Activated T-helper 17 cell treated with anti-CD3 and anti-CD28 coated beads, Interleukin-2, amount 50 U/mL, for 72 hours (primary cell): ENCODE measurements at regions not wholly inside any gene's neighbourhood (a gene's known extent, or its start where the extent isn't known, plus 50 kb on each side); places are given as distances from the start of the nearest gene placed in this dataset.
"Not testable (repeated sequence)": the region's sequence is repeated elsewhere in the genome, so short reads cannot be mapped to it uniquely, and the experiment has no call there.

Experiments used
- ATAC-seq: fragments of 150-1000 bp; cut with Tn5 transposase; replicated peaks from 2 replicates; pipeline ENCODE4 v1.10.0; 2021; ENCODE audit warnings: mild to moderate bottlenecking, moderate library complexity
- H3K27ac Mint-ChIP-seq: one replicate; pipeline ENCODE4 v1.8.0; 2022; ENCODE audit warnings: mixed read lengths
- H3K27me3 Mint-ChIP-seq: one replicate; pipeline ENCODE4 v1.8.0; 2022; ENCODE audit warnings: mixed read lengths
- H3K36me3 Mint-ChIP-seq: one replicate; pipeline ENCODE4 v1.8.0; 2022; ENCODE audit warnings: low read depth, mild to moderate bottlenecking, mixed read lengths
- H3K4me1 Mint-ChIP-seq: one replicate; pipeline ENCODE4 v1.8.0; 2022; ENCODE audit warnings: mixed read lengths
- H3K4me3 Mint-ChIP-seq: one replicate; pipeline ENCODE4 v1.8.0; 2022; ENCODE audit warnings: mild to moderate bottlenecking, mixed read lengths
- H3K9me3 Mint-ChIP-seq: one replicate; pipeline ENCODE4 v1.8.0; 2022; ENCODE audit warnings: mixed read lengths

GRCh38 chr13:44140146-44140545 is 233.5 kb upstream of the SERP2 start:
- H3K36me3 Mint-ChIP-seq, result no peaks in the 10 kb centered on the region
- H3K4me3 Mint-ChIP-seq, result no peak overlapping the region

GRCh38 chr13:44140888-44141724 is 232.5 kb upstream of the SERP2 start:
- peaks cover 3% of the 10 kb centered on the region for H3K27me3 Mint-ChIP-seq
- no peaks in the 10 kb centered on the region for H3K36me3 Mint-ChIP-seq
- no peak for ATAC-seq
- peak overlapping the region; percentile 95 for H3K27ac Mint-ChIP-seq
- H3K4me1 Mint-ChIP-seq, result peaks cover 4% of the 10 kb centered on the region
- H3K4me3 Mint-ChIP-seq, result peak overlapping the region; percentile 88
- H3K9me3 Mint-ChIP-seq, result no peaks in the 10 kb centered on the region

More at GRCh38 chr13:44140146-44140545, 233.5 kb upstream of the SERP2 start:
- ATAC-seq, result no peak
- Mint-ChIP-seq H3K27me3 (peaks cover 3% of the 10 kb centered on the region), H3K4me1 (peaks cover 4% of the 10 kb centered on the region), H3K27ac (no peak overlapping the region), H3K9me3 (no peaks in the 10 kb centered on the region)

DNA sequence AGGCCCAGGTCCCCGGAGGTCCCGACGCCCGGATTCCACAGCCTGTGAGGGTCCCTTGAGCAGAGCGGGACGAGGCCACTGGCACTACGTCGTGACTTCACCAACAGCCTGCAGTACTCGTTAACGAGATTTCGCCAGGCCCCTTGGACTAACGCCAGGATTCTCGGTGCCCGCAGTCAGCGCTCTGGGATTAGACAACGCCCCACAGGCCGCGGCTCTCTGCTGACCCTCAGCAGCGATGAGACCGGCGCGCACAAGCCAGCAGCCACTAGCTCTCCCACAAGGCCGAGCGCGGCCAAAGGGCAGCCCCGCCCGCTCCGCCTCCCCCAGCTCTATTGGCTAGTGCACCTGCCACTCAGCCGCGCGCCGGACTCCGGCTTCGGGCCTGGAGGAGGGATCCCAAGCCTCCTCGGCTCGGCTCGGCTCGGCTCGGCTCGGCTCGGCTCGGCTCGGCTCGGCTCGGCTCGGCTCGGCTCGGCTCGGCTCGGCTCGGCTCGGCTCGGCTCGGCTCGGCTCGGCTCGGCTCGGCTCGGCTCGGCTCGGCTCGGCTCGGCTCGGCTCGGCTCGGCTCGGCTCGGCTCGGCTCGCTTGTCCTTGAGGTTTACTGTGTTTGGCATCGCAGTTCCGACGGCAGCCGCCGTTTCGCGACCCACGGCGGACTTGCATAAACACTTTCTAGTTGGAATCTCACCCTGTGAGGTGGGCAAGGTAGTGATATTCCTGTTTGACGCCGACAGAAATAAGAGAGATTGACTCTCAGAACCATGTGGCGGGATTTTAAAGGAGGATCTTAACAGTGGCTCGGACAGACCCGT is 231.7 kb upstream of the SERP2 start:
- Mint-ChIP-seq H3K27ac (peak overlapping the region; percentile 95), H3K36me3 (no peaks in the 10 kb centered on the region), H3K4me3 (peak overlapping the region; percentile 88), H3K27me3 (peaks cover 8% of the 10 kb centered on the region), H3K4me1 (peaks cover 4% of the 10 kb centered on the region), H3K9me3 (no peaks in the 10 kb centered on the region)
- ATAC-seq, result peak; percentile 99

GRCh38 chr13:44142540-44142867 is 231.1 kb upstream of the SERP2 start:
- no peak for ATAC-seq
- Mint-ChIP-seq H3K27ac (peak overlapping the region; percentile 95), H3K9me3 (no peaks in the 10 kb centered on the region)

GRCh38 chr13:44142941-44143665 is 230.5 kb upstream of the SERP2 start:
- H3K36me3 Mint-ChIP-seq, result no peaks in the 10 kb centered on the region
- H3K4me1 Mint-ChIP-seq, result peaks cover 4% of the 10 kb centered on the region
- H3K4me3 Mint-ChIP-seq, result peak overlapping the region; percentile 88
- H3K27me3 Mint-ChIP-seq, result peaks cover 8% of the 10 kb centered on the region
- ATAC-seq, result no peak
- H3K27ac Mint-ChIP-seq, result peak overlapping the region; percentile 95
- no peaks in the 10 kb centered on the region for H3K9me3 Mint-ChIP-seq

More at GRCh38 chr13:44142540-44142867, 231.1 kb upstream of the SERP2 start:
- H3K4me3 Mint-ChIP-seq, result peak overlapping the region; percentile 88
- H3K4me1 Mint-ChIP-seq, result peaks cover 4% of the 10 kb centered on the region
- H3K27me3 Mint-ChIP-seq, result peaks cover 8% of the 10 kb centered on the region
- H3K36me3 Mint-ChIP-seq, result no peaks in the 10 kb centered on the region

DNA sequence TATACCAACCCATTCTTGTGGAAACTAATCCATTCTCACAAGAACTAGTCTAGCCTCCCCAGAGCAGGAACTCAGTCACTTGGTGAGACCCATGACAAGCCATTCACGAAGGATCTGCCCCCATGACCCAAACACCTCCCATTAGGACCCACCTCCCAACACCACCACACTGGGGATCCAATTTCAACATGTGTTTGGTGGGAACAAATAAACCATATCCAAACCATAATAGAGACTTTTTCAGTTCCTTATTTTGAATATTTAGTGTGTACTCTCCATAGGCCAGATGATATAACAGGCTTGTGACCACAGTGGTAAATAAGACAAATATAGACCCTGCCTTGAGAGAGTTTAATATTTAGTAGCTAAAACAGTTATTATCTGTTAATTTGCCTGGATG is 227.5 kb upstream of the SERP2 start:
- H3K9me3 Mint-ChIP-seq, result no peaks in the 10 kb centered on the region
- H3K4me3 Mint-ChIP-seq, result no peak overlapping the region
- H3K27me3 Mint-ChIP-seq, result peaks cover 8% of the 10 kb centered on the region
- H3K36me3 Mint-ChIP-seq, result no peaks in the 10 kb centered on the region
- H3K27ac Mint-ChIP-seq, result no peak overlapping the region
- H3K4me1 Mint-ChIP-seq, result peaks cover 4% of the 10 kb centered on the region
- no peak for ATAC-seq

DNA sequence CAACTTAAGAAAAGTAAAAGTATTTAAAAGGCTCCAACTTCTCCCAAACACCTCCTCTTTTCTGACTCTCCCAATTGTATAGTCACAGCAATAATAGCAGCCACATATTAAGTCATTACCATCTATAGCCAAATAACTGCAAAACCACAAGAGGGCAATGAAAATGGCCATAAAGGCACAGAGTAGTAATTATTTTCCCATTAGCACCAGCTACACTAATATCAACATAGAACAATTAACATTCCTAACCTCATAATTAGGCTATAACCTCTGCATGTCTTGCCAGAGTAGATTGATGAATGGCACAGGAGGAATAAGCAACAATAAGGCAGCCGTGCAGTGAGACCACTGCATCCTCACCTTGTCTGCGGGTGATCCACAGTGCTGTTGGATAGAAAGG is 226.4 kb upstream of the SERP2 start:
- H3K4me3 Mint-ChIP-seq, result no peak overlapping the region
- no peaks in the 10 kb centered on the region for H3K36me3 Mint-ChIP-seq
- H3K9me3 Mint-ChIP-seq, result no peaks in the 10 kb centered on the region
- H3K27ac Mint-ChIP-seq, result no peak overlapping the region
- peaks cover 4% of the 10 kb centered on the region for H3K4me1 Mint-ChIP-seq
- H3K27me3 Mint-ChIP-seq, result peaks cover 8% of the 10 kb centered on the region
- no peak for ATAC-seq

GRCh38 chr13:44147648-44148047 is 226.0 kb upstream of the SERP2 start:
- no peak overlapping the region for H3K4me3 Mint-ChIP-seq
- no peaks in the 10 kb centered on the region for H3K9me3 Mint-ChIP-seq
- ATAC-seq, result no peak
- H3K36me3 Mint-ChIP-seq, result no peaks in the 10 kb centered on the region
- peaks cover 4% of the 10 kb centered on the region for H3K4me1 Mint-ChIP-seq
- no peak overlapping the region for H3K27ac Mint-ChIP-seq
- peaks cover 8% of the 10 kb centered on the region for H3K27me3 Mint-ChIP-seq

GRCh38 chr13:44148159-44148914 is 225.3 kb upstream of the SERP2 start:
- H3K36me3 Mint-ChIP-seq, result no peaks in the 10 kb centered on the region
- H3K4me3 Mint-ChIP-seq, result no peak overlapping the region
- peaks cover 6% of the 10 kb centered on the region for H3K27me3 Mint-ChIP-seq
- H3K4me1 Mint-ChIP-seq, result peaks cover 2% of the 10 kb centered on the region
- no peaks in the 10 kb centered on the region for H3K9me3 Mint-ChIP-seq
- ATAC-seq, result no peak
- H3K27ac Mint-ChIP-seq, result no peak overlapping the region

DNA sequence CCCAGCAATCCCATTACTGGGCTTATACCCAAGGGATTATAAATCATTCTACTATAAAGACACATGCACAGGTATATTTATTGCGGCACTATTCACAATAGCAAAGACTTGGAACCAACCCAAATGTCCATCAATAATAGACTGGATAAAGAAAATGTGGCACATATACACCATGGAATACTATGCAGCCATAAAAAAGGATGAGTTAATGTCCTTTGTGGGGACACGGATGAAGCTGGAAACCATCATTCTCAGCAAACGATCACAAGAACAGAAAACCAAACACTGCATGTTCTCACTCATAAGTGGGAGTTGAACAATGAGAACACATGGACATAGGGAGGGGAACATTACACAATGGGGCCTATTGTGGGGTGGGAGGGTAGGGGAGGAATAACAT is 224.4 kb upstream of the SERP2 start:
- not testable (repeated sequence) for H3K36me3 Mint-ChIP-seq, ATAC-seq, H3K4me3 Mint-ChIP-seq, H3K27ac Mint-ChIP-seq, H3K4me1 Mint-ChIP-seq, H3K9me3 Mint-ChIP-seq, H3K27me3 Mint-ChIP-seq

DNA sequence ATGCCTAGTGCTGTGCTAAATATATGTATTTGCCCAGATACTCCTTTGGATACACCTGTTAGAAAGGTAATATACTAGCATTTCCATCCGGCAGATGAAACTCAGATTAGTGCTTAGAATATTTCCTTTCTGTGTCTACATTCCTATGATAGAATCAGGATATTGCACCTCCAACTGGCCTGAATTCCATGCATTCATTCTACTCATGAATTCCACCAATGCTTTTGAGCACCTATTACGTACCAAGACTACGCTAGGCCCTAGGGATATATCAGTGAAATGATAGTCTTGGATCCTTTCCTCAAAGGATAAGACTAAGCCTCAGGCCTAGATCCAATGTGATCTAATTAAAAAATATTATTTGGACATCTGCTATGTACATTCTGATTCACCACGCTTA is 223.8 kb upstream of the SERP2 start:
- peaks cover 5% of the 10 kb centered on the region for H3K27me3 Mint-ChIP-seq
- ATAC-seq, result no peak
- no peak overlapping the region for H3K27ac Mint-ChIP-seq
- H3K4me3 Mint-ChIP-seq, result no peak overlapping the region
- H3K4me1 Mint-ChIP-seq, result no peaks in the 10 kb centered on the region
- no peaks in the 10 kb centered on the region for H3K36me3 Mint-ChIP-seq
- H3K9me3 Mint-ChIP-seq, result no peaks in the 10 kb centered on the region

DNA sequence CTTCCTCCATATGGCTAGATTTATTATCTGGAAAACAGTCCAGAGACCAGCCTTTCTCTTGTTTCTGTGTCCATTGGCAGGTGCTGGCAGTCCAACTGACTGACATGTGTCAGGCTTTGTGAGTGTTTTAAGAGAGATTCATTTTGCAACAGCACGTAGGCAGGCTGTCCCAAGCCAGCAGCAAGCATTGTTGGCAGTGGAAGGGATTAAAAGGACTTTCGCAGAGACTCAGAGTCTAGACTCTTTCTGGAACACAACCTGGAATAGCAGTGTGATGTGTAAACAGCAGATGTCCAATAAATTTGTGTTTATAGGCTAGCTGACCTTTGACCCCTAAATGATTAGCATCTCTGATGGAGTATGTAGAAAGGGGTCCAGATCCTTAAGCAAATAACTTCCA is 222.2 kb upstream of the SERP2 start:
- no peaks in the 10 kb centered on the region for H3K36me3 Mint-ChIP-seq
- H3K4me1 Mint-ChIP-seq, result no peaks in the 10 kb centered on the region
- no peak overlapping the region for H3K27ac Mint-ChIP-seq
- H3K27me3 Mint-ChIP-seq, result peaks cover 3% of the 10 kb centered on the region
- H3K4me3 Mint-ChIP-seq, result no peak overlapping the region
- H3K9me3 Mint-ChIP-seq, result no peaks in the 10 kb centered on the region
- ATAC-seq, result no peak

- Mint-ChIP-seq H3K4me3 (no peak overlapping the region), H3K27me3 (peaks cover 2% of the 10 kb centered on the region)
- no peak for ATAC-seq
Measured at GRCh38 chr13:44153496-44153895, 220.1 kb upstream of the SERP2 start.

More at GRCh38 chr13:44153496-44153895, 220.1 kb upstream of the SERP2 start:
- H3K27ac Mint-ChIP-seq, result no peak overlapping the region
- peaks cover 1% of the 10 kb centered on the region for H3K9me3 Mint-ChIP-seq
- no peaks in the 10 kb centered on the region for H3K4me1 Mint-ChIP-seq
- H3K36me3 Mint-ChIP-seq, result no peaks in the 10 kb centered on the region
